HCT116 (cell line): ENCODE measurements at regions not wholly inside any gene's neighbourhood (a gene's known extent, or its start where the extent isn't known, plus 50 kb on each side); places are given as distances from the start of the nearest gene placed in this dataset.

Source experiments
- ATAC-seq: fragments of 200-7000 bp; cut with Tn5 transposase; 2 replicates; pipeline ENCODE4 v1.9.1; 2020; ENCODE audit warnings: mild to moderate bottlenecking, moderate library complexity
- BruUV-seq: library from RNA; stranded (reverse); fragments of 400-500 nt; replicated peaks from 2 replicates; lab custom pipeline; 2021; lab: Mats Ljungman, UMichigan
- CTCF ChIA-PET: fragments of 300-600 bp; sonication (Branson Sonifier 250); formaldehyde crosslinking; loops from one replicate; lab custom pipeline; 2021; ENCODE audit warnings: antibody characterized with exemption; lab: Charles Lee
- POLR2A ChIA-PET: fragments of 300-600, 350-600 bp; sonication (Branson Sonifier 250); formaldehyde crosslinking; loops from one replicate; lab custom pipeline; 2021; ENCODE audit warnings: antibody characterized with exemption; lab: Charles Lee
- RAD21 ChIA-PET, 2 experiments: fragments of 300-600 bp; sonication (Branson Sonifier 250); formaldehyde crosslinking; loops; one replicate each; lab custom pipeline; 2023; ENCODE audit warnings: low total read pairs in 2 of 2; ENCODE audit not compliant: uncharacterized antibody in 2 of 2, unreplicated experiment in 2 of 2, low non-redundant PET in 1 of 2; lab: Charles Lee
- DNase-seq: peaks from one replicate; pipeline ENCODE4 v3.0.0-alpha.2; 2010; ENCODE audit warnings: low read depth, low spot score
- H2AFZ ChIP-seq: fragments of 200-600 bp; shearing (Covaris generic), sonication (generic); 2 replicates; pipeline ENCODE4 v1.6.1; 2017; ENCODE audit warnings: low read depth, mixed run types, mixed read lengths, antibody characterized with exemption, low read length; ENCODE audit not compliant: poor library complexity, severe bottlenecking
- H3K27ac ChIP-seq: 2 replicates; pipeline ENCODE4 v1.5.1; 2012; ENCODE audit warnings: low read depth, low read length
- H3K27me3 ChIP-seq: fragments of 200-600 bp; sonication (generic); 2 replicates; pipeline ENCODE4 v1.6.1; 2016; ENCODE audit warnings: mixed run types, low read length, mixed read lengths; ENCODE audit not compliant: insufficient read depth
- H3K36me3 ChIP-seq, 2 experiments: fragments of 200-500 bp in 1 of 2; fragments of 200-600 bp in 1 of 2; sonication (Bioruptor generic) in 1 of 2; sonication (generic) in 1 of 2; 2 replicates each; pipeline versions ENCODE4 v1.5.1 to v1.6.1; 2014 to 2016; ENCODE audit warnings: low read length in 2 of 2, inconsistent platforms in 1 of 2, mixed read lengths in 1 of 2, mixed run types in 1 of 2; ENCODE audit not compliant: insufficient read depth in 2 of 2, control insufficient read depth in 1 of 2
- H3K4me1 ChIP-seq, 2 experiments: fragments of 200-600 bp in 1 of 2; sonication (generic) in 1 of 2; 2 replicates each; pipeline versions ENCODE4 v1.5.1 to v1.6.1; 2012 to 2017; ENCODE audit warnings: low read length in 2 of 2, inconsistent platforms in 1 of 2, mild to moderate bottlenecking in 1 of 2, mixed read lengths in 1 of 2, mixed run types in 1 of 2, moderate library complexity in 1 of 2; ENCODE audit not compliant: insufficient read depth in 2 of 2, control insufficient read depth in 1 of 2
- H3K4me2 ChIP-seq: fragments of 200-600 bp; sonication (generic); 2 replicates; pipeline ENCODE4 v1.6.1; 2017; ENCODE audit warnings: mixed run types, low read length, mixed read lengths
- H3K4me3 ChIP-seq, 2 experiments: fragments of 200-600 bp in 1 of 2; sonication (generic) in 1 of 2; replicated peaks in 1 of 2; 2 replicates each; pipeline ENCODE4 v1.5.1; 2011 to 2016; ENCODE audit warnings: low read length in 2 of 2, control low read depth in 1 of 2, low read depth in 1 of 2, mild to moderate bottlenecking in 1 of 2, mixed read lengths in 1 of 2, mixed run types in 1 of 2
- H3K79me2 ChIP-seq: fragments of 200-600 bp; sonication (generic); 2 replicates; pipeline ENCODE4 v1.6.1; 2017; ENCODE audit warnings: mild to moderate bottlenecking, mixed run types, low read length, moderate library complexity, mixed read lengths; ENCODE audit not compliant: insufficient read depth
- H3K9ac ChIP-seq: fragments of 200-600 bp; sonication (generic); 2 replicates; pipeline ENCODE4 v1.6.1; 2016; ENCODE audit warnings: low read length, mixed read lengths
- H3K9me2 ChIP-seq: fragments of 200-600 bp; sonication (generic), shearing (Covaris generic); 2 replicates; pipeline ENCODE4 v1.6.1; 2017; ENCODE audit warnings: mixed run types, mild to moderate bottlenecking, moderate library complexity; ENCODE audit not compliant: insufficient read depth
- H3K9me3 ChIP-seq, 2 experiments: fragments of 200-500 bp in 1 of 2; fragments of 200-600 bp in 1 of 2; sonication (Bioruptor generic) in 1 of 2; sonication (generic) in 1 of 2; 2 replicates each; pipeline ENCODE4 v1.6.1; 2014 to 2017; ENCODE audit warnings: low read length in 2 of 2, mixed read lengths in 2 of 2, inconsistent platforms in 1 of 2, low read depth in 1 of 2, mild to moderate bottlenecking in 1 of 2, mixed run types in 1 of 2, moderate library complexity in 1 of 2; ENCODE audit not compliant: control insufficient read depth in 1 of 2, insufficient read depth in 1 of 2
- H4K20me1 ChIP-seq: fragments of 200-600 bp; sonication (generic), shearing (Covaris generic); 2 replicates; pipeline ENCODE4 v1.6.1; 2017; ENCODE audit warnings: mixed run types, mild to moderate bottlenecking, moderate library complexity; ENCODE audit not compliant: insufficient read depth
- CBX3 ChIP-seq: IDR thresholded peaks from 2 replicates; pipeline ENCODE4 v1.6.1; 2012; ENCODE audit warnings: low read depth
- CEBPB ChIP-seq: IDR thresholded peaks from 2 replicates; pipeline ENCODE4 v1.6.1; 2012; ENCODE audit warnings: low read depth
- EZH2phosphoT487 ChIP-seq: fragments of 200-600 bp; IDR thresholded peaks from 2 replicates; pipeline ENCODE4 v1.6.1; 2018; ENCODE audit warnings: antibody characterized with exemption, borderline replicate concordance
- FOSL1 ChIP-seq: IDR thresholded peaks from 2 replicates; pipeline ENCODE4 v1.6.1; 2012; ENCODE audit warnings: low read depth
- JUND ChIP-seq: IDR thresholded peaks from 2 replicates; pipeline ENCODE4 v1.6.1; 2012
- POLR2AphosphoS5 ChIP-seq: IDR thresholded peaks from 2 replicates; pipeline ENCODE4 v1.6.1; 2011; ENCODE audit warnings: mild to moderate bottlenecking, low read depth, low read length, moderate library complexity
- RAD21 ChIP-seq: IDR thresholded peaks from 2 replicates; pipeline ENCODE4 v1.6.1; 2012; ENCODE audit warnings: low read depth, mild to moderate bottlenecking
- REST ChIP-seq: IDR thresholded peaks from 2 replicates; pipeline ENCODE4 v1.6.1; 2012; ENCODE audit warnings: low read depth
- SIN3A ChIP-seq: IDR thresholded peaks from 2 replicates; pipeline ENCODE4 v1.6.1; 2012; ENCODE audit warnings: low read depth
- SP1 ChIP-seq: IDR thresholded peaks from 2 replicates; pipeline ENCODE4 v1.6.1; 2012; ENCODE audit warnings: low read depth
- TCF7L2 ChIP-seq: IDR thresholded peaks from 2 replicates; pipeline ENCODE4 v1.7.0; 2011; ENCODE audit warnings: borderline replicate concordance, inconsistent platforms; ENCODE audit not compliant: insufficient read depth, insufficient read length; ENCODE audit errors: extremely low read depth
- YY1 ChIP-seq: IDR thresholded peaks from 2 replicates; pipeline ENCODE4 v1.6.1; 2011; ENCODE audit warnings: low read length, low read depth, moderate library complexity, mild to moderate bottlenecking; ENCODE audit not compliant: insufficient replicate concordance; ENCODE audit errors: extremely low read depth
- ZFX ChIP-seq: fragments of 450-650 bp; IDR thresholded peaks from 2 replicates; pipeline ENCODE4 v1.6.1; 2017
- intact Hi-C: fragments of 100-400 bp; cut with micrococcal nuclease; formaldehyde crosslinking; loops from 2 replicates; pipeline ENCODE4 v1.10.0; 2022
- TF ChIP-seq, protein P1 (sequence below): IDR thresholded peaks from 2 replicates; pipeline ENCODE4 v1.6.1; 2011; ENCODE audit warnings: mild to moderate bottlenecking, low read length, moderate library complexity; ENCODE audit not compliant: insufficient replicate concordance; ENCODE audit errors: extremely low read depth

DNA sequence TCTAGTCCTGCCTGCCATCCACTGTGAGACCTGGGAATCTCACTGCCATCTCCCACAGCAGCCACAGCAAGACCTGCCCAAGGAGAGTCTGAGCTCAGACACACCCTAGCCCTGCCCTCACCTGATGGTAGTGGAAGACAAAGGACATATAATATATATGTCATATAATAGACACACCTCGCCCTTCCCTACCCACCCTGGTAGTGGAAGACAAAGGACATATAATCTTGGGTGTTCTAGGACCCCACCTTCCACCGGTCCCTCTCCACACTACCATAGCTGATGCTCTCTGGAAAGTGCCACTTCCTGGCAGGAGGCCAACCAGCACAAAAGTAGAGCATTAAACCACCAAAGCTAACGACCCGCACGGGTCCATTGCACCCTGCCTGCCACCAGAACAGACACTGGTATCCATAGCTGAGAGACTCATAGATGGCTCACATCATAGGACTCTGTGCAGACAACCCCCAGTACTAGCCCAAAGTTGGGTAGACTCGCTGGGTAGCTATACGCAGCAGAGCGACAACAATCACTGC is 545.6 kb downstream of the CAAP1 start:
- RAD21 ChIA-PET: no interaction called here

DNA sequence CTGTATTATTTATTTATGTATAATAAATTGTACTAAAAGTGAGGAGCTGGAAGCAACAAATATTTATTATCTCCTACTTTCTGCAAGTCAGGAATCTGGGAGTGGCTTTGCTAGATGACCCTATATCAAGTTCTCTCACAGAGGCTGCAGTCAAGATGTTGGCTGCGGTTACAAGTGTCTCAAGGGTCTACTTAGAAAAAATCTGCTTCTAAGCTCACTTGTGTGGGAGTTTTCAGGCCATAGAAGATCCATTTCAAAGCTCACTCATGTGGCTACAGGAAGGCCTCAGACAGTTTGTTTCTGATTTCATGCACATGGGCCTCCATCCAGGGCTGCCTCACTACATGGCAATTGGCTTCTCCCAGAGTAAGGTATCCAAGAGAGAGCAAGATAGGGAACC is 551.1 kb downstream of the CAAP1 start:
- Histone ChIP-seq H3K27ac (no peak overlapping the region), H3K9me3 (peaks cover 0 to 27% of the 10 kb centered on the region in 2 experiments; a peak in 2 of 4 replicates), H3K4me2 (no peak overlapping the region), H3K4me3 (no peak overlapping the region), H2AFZ (no peak overlapping the region), H3K79me2 (no peaks in the 10 kb centered on the region), H3K36me3 (no peaks in the 10 kb centered on the region), H3K27me3 (no peaks in the 10 kb centered on the region), H4K20me1 (no peaks in the 10 kb centered on the region), H3K9ac (no peak overlapping the region), H3K9me2 (no peaks in the 10 kb centered on the region), H3K4me1 (no peaks in the 10 kb centered on the region)
- no TSS peak for BruUV-seq
- DNase-seq (no peak), ATAC-seq (no peak)
- intact Hi-C loops: no loop called here
- ChIA-PET POLR2A (no interaction called here), RAD21 (no interaction called here), CTCF (no interaction called here)
- TF ChIP-seq FOSL1: no peak
- TF ChIP-seq CEBPB: no peak
- TF ChIP-seq RAD21: no peak
- TF ChIP-seq REST: no peak
- no peak for TF ChIP-seq YY1
- TF ChIP-seq POLR2AphosphoS5: no peak
- TF ChIP-seq TCF7L2: no peak
- TF ChIP-seq ZFX: no peak
- TF ChIP-seq SIN3A: no peak
- TF ChIP-seq SP1: no peak
- no peak for TF ChIP-seq JUND
- TF ChIP-seq CBX3: no peak
- TF ChIP-seq, protein P1, sequence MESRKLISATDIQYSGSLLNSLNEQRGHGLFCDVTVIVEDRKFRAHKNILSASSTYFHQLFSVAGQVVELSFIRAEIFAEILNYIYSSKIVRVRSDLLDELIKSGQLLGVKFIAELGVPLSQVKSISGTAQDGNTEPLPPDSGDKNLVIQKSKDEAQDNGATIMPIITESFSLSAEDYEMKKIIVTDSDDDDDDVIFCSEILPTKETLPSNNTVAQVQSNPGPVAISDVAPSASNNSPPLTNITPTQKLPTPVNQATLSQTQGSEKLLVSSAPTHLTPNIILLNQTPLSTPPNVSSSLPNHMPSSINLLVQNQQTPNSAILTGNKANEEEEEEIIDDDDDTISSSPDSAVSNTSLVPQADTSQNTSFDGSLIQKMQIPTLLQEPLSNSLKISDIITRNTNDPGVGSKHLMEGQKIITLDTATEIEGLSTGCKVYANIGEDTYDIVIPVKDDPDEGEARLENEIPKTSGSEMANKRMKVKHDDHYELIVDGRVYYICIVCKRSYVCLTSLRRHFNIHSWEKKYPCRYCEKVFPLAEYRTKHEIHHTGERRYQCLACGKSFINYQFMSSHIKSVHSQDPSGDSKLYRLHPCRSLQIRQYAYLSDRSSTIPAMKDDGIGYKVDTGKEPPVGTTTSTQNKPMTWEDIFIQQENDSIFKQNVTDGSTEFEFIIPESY: no peak
- no peak for TF ChIP-seq EZH2phosphoT487

More for the DNA sequence above, 545.6 kb downstream of the CAAP1 start:
- Histone ChIP-seq H3K4me1 (no peaks in the 10 kb centered on the region), H3K36me3 (no peaks in the 10 kb centered on the region), H3K27me3 (no peaks in the 10 kb centered on the region), H3K4me3 (no peak overlapping the region), H3K27ac (no peak overlapping the region), H3K4me2 (no peak overlapping the region)
- CTCF ChIA-PET: no interaction called here
- TF ChIP-seq RAD21: no peak
- TF ChIP-seq, all 23 proteins: peak for 0
- no peaks in the 10 kb centered on the region for H3K9me2 ChIP-seq
- intact Hi-C loops: no loop called here
- no TSS peak for BruUV-seq
- H3K9me3 ChIP-seq: peaks cover 0 to 21% of the 10 kb centered on the region in 2 experiments; a peak in 2 of 4 replicates
- DNase-seq (no peak), ATAC-seq (no peak)
- no peaks in the 10 kb centered on the region for H4K20me1 ChIP-seq
- POLR2A ChIA-PET: no interaction called here
- no peaks in the 10 kb centered on the region for H3K79me2 ChIP-seq
- no peak overlapping the region for H2AFZ ChIP-seq
- H3K9ac ChIP-seq: no peak overlapping the region
